ENCODE measurements at regions not wholly inside any gene's neighbourhood (a gene's known extent, or its start where the extent isn't known, plus 50 kb on each side); places are given as distances from the start of the nearest gene placed in this dataset.

GRCh38 chr4:18075823-18076433 lies 54.4 kb upstream of the LCORL start:
- peak; percentile 1 for DNase-seq (ENCODE audit: low read depth)

- DNase-seq (ENCODE audit: low read depth): no peak
Observed at GRCh38 chr4:18071894-18072293, 50.3 kb upstream of the LCORL start.
